GM12878 (cell line): ENCODE measurements at regions not wholly inside any gene's neighbourhood (a gene's known extent, or its start where the extent isn't known, plus 50 kb on each side); places are given as distances from the start of the nearest gene placed in this dataset.

ENCODE experiments used
- BHLHE40 ChIP-seq, 2 experiments: fragments of 450-650 bp in 1 of 2; IDR thresholded peaks; 2 replicates each; pipeline ENCODE4 v1.6.1; 2011 to 2017; ENCODE audit warnings: low read depth in 2 of 2, borderline replicate concordance in 1 of 2, improper control_type of control experiment in 1 of 2, low read length in 1 of 2, mild to moderate bottlenecking in 1 of 2
- BMI1 ChIP-seq: fragments of 450-650 bp; IDR thresholded peaks from 2 replicates; pipeline ENCODE4 v1.6.1; 2016; ENCODE audit warnings: mild to moderate bottlenecking, moderate library complexity, borderline replicate concordance
- EED ChIP-seq: sonication (generic); IDR thresholded peaks from 2 replicates; pipeline ENCODE4 v1.6.1; 2016; ENCODE audit warnings: antibody characterized with exemption, low read depth
- GATAD2B ChIP-seq: fragments of 450-650 bp; conservative IDR thresholded peaks from 2 replicates; pipeline ENCODE4 v1.6.1; 2017; ENCODE audit warnings: low read depth, mild to moderate bottlenecking, moderate library complexity
- HDGF ChIP-seq: fragments of 450-650 bp; IDR thresholded peaks from 2 replicates; pipeline ENCODE4 v1.6.1; 2016; ENCODE audit warnings: antibody characterized with exemption
- IKZF1 ChIP-seq: fragments of 450-650 bp; conservative IDR thresholded peaks from 2 replicates; pipeline ENCODE4 v1.6.1; 2017; ENCODE audit warnings: antibody characterized with exemption, mild to moderate bottlenecking
- IKZF2 ChIP-seq, 2 experiments: fragments of 450-650 bp; IDR thresholded peaks; 2 replicates each; pipeline ENCODE4 v1.6.1; 2017; ENCODE audit warnings: mild to moderate bottlenecking in 2 of 2, moderate library complexity in 2 of 2
- KLF5 ChIP-seq: fragments of 450-650 bp; IDR thresholded peaks from 2 replicates; pipeline ENCODE4 v1.6.1; 2014; ENCODE audit warnings: mild to moderate bottlenecking; ENCODE audit not compliant: partially characterized antibody
- NFIC ChIP-seq: IDR thresholded peaks from 2 replicates; pipeline ENCODE4 v1.6.1; 2012; ENCODE audit warnings: low read depth, mild to moderate bottlenecking, inconsistent platforms, low read length, moderate library complexity
- NR2F1 ChIP-seq: fragments of 450-650 bp; conservative IDR thresholded peaks from 2 replicates; pipeline ENCODE4 v1.6.1; 2017; ENCODE audit warnings: mild to moderate bottlenecking
- POLR2AphosphoS2 ChIP-seq: IDR thresholded peaks from 2 replicates; pipeline ENCODE4 v1.6.1; 2011; ENCODE audit warnings: low read depth, mild to moderate bottlenecking, low read length, improper control_type of control experiment, moderate library complexity
- SMAD1 ChIP-seq: fragments of 450-650 bp; IDR thresholded peaks from 2 replicates; pipeline ENCODE4 v1.6.1; 2018; ENCODE audit warnings: mild to moderate bottlenecking, low read depth; ENCODE audit not compliant: partially characterized antibody
- ZSCAN29 ChIP-seq: fragments of 450-650 bp; IDR thresholded peaks from 2 replicates; pipeline ENCODE4 v1.6.1; 2017; ENCODE audit warnings: mild to moderate bottlenecking, moderate library complexity
- TF ChIP-seq, protein P1 (sequence below): fragments of 450-650 bp; formaldehyde crosslinking; IDR thresholded peaks from 2 replicates; pipeline ENCODE4 v1.4.0; 2020; ENCODE audit warnings: mild to moderate bottlenecking, moderate library complexity
- TF ChIP-seq, protein P2 (sequence below): fragments of 450-650 bp; conservative IDR thresholded peaks from 2 replicates; pipeline ENCODE4 v1.6.1; 2017; ENCODE audit warnings: mild to moderate bottlenecking, moderate library complexity
- TF ChIP-seq, protein P3 (sequence below): fragments of 450-650 bp; IDR thresholded peaks from 2 replicates; pipeline ENCODE4 v1.6.1; 2016; ENCODE audit warnings: mild to moderate bottlenecking

DNA sequence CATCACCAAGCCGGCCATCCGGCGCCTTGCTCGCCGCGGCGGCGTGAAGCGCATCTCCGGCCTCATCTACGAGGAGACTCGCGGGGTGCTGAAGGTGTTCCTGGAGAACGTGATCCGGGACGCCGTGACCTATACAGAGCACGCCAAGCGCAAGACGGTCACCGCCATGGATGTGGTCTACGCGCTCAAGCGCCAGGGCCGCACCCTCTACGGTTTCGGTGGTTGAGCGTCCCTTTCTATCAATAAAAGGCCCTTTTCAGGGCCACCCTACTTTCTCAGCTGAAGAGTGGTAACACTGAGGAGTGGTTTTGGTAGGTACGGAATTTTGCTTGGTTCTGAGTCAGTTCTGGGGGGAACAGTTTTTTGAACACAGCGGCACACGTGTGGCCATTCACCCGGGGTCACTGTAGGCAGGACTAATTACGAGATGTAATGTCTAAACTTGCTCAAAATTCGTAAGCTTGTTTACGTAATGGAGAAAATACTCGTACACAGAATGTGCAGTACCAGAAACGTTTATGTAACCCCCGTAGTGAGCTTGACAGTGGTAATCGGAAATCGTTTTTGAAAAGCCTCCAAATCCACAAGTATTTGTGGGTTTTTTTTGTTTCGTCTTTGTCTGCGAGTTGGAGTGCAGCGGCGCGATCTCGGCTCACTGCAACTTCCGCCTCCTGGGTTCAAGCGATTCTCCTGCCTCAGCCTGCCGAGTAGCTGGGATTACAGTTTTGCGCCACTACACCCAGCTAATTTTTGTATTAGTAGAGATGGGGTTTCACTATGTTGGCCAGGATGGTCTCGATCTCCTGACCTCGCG, 87.8 kb downstream of the OR2B2 start (continued):
- TF ChIP-seq, protein P1, sequence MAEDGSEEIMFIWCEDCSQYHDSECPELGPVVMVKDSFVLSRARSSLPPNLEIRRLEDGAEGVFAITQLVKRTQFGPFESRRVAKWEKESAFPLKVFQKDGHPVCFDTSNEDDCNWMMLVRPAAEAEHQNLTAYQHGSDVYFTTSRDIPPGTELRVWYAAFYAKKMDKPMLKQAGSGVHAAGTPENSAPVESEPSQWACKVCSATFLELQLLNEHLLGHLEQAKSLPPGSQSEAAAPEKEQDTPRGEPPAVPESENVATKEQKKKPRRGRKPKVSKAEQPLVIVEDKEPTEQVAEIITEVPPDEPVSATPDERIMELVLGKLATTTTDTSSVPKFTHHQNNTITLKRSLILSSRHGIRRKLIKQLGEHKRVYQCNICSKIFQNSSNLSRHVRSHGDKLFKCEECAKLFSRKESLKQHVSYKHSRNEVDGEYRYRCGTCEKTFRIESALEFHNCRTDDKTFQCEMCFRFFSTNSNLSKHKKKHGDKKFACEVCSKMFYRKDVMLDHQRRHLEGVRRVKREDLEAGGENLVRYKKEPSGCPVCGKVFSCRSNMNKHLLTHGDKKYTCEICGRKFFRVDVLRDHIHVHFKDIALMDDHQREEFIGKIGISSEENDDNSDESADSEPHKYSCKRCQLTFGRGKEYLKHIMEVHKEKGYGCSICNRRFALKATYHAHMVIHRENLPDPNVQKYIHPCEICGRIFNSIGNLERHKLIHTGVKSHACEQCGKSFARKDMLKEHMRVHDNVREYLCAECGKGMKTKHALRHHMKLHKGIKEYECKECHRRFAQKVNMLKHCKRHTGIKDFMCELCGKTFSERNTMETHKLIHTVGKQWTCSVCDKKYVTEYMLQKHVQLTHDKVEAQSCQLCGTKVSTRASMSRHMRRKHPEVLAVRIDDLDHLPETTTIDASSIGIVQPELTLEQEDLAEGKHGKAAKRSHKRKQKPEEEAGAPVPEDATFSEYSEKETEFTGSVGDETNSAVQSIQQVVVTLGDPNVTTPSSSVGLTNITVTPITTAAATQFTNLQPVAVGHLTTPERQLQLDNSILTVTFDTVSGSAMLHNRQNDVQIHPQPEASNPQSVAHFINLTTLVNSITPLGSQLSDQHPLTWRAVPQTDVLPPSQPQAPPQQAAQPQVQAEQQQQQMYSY (CRISPR knock-in tag): peak; percentile 98
- TF ChIP-seq HDGF (0 out of 2 replicates have a peak, but pooled peaks have one; percentile 27), KLF5 (peak; percentile 45), NR2F1 (peak; percentile 28; the same call in 1 of the 2 replicates), BMI1 (peak; percentile 87), POLR2AphosphoS2 (0 out of 2 replicates have a peak, but pooled peaks have one; percentile 76), BHLHE40 (IDR thresholded peaks at IDR 0.05; ENCODE audit: borderline replicate concordance in 1 of 2, low read depth in 2 of 2, low read length in 1 of 2) (peak in 1 of 2 experiments; percentile 53; a peak in 2 of 4 replicates), IKZF2 (IDR thresholded peaks at IDR 0.05) (0 out of 4 replicates have a peak, but pooled peaks of 1 of the 2 experiments have one; percentile 9), IKZF1 (peak; percentile 46; the same call in 1 of the 2 replicates), SMAD1 (peak; percentile 94), ZSCAN29 (peak; percentile 15; the same call in 1 of the 2 replicates), NFIC (peak; percentile 67), GATAD2B (0 out of 2 replicates have a peak, but pooled peaks have one; percentile 53), EED (0 out of 2 replicates have a peak, but pooled peaks have one; percentile 23)
- TF ChIP-seq, protein P2, sequence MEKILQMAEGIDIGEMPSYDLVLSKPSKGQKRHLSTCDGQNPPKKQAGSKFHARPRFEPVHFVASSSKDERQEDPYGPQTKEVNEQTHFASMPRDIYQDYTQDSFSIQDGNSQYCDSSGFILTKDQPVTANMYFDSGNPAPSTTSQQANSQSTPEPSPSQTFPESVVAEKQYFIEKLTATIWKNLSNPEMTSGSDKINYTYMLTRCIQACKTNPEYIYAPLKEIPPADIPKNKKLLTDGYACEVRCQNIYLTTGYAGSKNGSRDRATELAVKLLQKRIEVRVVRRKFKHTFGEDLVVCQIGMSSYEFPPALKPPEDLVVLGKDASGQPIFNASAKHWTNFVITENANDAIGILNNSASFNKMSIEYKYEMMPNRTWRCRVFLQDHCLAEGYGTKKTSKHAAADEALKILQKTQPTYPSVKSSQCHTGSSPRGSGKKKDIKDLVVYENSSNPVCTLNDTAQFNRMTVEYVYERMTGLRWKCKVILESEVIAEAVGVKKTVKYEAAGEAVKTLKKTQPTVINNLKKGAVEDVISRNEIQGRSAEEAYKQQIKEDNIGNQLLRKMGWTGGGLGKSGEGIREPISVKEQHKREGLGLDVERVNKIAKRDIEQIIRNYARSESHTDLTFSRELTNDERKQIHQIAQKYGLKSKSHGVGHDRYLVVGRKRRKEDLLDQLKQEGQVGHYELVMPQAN: 0 out of 2 replicates have a peak, but pooled peaks have one; percentile 53
- TF ChIP-seq, protein P3, sequence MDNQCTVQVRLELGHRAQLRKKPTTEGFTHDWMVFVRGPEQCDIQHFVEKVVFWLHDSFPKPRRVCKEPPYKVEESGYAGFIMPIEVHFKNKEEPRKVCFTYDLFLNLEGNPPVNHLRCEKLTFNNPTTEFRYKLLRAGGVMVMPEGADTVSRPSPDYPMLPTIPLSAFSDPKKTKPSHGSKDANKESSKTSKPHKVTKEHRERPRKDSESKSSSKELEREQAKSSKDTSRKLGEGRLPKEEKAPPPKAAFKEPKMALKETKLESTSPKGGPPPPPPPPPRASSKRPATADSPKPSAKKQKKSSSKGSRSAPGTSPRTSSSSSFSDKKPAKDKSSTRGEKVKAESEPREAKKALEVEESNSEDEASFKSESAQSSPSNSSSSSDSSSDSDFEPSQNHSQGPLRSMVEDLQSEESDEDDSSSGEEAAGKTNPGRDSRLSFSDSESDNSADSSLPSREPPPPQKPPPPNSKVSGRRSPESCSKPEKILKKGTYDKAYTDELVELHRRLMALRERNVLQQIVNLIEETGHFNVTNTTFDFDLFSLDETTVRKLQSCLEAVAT: peak; percentile 98
